HG03280 (cell line): ENCODE measurements at regions not wholly inside any gene's neighbourhood (a gene's known extent, or its start where the extent isn't known, plus 50 kb on each side); places are given as distances from the start of the nearest gene placed in this dataset.

ENCODE experiments used
- ATAC-seq: cut with Tn5 transposase; IDR thresholded peaks from one replicate; pipeline ENCODE4 v1.9.1; 2021; ENCODE audit warnings: mild to moderate bottlenecking, moderate library complexity; ENCODE audit not compliant: unreplicated experiment

DNA sequence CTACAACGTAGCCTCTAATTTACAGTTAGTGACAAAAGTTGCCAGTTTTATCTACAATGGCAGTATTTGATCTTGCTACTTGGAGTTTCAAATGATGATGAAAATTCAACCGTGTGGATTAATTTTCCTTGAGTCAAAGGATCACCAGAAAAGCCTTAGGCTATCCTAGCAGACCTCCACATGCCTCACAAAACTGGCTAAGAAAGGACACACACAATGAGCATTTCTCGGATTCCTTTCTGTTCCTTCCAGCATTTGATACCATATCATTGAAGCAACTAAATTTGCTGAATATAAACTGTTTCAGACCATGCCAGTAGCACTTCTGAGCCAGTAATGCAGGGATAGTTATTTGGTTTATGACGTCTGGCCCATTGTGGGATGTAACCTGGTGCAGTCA is 587.4 kb upstream of the MDFIC2 start:
- no peak for ATAC-seq

- no peak for ATAC-seq
Observed at GRCh38 chr3:70890020-70890394, 577.6 kb upstream of the MDFIC2 start.

DNA sequence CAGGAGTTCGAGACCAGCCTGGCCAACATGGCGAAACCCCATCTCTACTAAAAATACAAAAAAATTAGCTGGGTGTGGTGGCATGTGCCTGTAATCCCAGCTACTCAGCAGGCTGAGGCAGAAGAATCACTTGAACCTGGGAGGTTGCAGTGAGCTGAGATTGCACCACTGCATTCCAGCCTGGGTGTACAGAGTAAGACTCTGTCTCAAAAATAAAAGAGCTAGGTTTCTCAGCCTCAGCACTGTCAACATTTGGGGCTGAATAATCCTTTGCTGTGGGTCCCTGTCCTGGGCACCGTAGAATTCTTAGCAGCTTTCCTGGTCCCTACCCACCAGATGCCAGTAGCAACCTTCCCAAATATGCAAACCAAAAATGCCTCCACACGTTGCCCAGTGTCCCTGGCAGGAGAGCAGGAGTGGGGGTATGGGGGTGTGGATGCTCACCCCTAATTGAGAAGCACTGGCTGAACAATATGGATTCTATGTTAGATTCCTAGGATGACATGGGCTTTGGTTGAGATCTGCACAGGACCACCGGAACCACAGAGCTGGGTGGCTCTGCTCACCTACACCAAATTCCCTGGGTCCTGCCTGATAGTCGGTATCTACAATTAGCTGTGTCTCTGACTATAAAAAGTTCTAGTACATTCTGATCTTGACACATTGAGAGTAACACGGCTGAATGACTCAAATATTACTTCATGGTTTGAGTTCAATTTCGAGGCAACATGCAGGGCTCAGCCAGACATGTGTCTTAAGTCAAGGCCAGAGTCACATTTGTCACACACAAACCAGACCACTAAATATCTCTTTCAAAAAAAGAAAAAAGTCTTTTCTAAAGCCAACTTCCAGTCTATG is 577.0 kb upstream of the MDFIC2 start:
- ATAC-seq = no peak

DNA sequence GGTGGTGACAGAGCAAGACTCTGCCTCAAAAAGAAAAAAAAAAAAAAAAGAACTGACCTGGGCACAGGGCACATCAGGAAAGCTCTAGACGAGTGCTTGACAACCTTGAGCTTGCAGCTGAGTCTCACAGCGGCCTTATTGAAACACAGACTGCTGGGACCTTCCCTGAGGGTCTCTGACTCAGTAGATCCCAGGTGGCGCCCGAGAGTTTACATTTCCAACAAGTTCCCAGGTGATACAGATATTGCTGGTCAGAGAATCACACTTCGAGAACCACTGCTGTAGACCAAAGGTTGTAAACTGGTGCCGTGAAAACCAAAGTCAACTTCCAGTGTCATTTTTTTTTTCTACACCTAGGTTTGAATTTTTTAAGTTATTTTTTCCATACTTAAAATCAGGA is 573.2 kb upstream of the MDFIC2 start:
- ATAC-seq = no peak

DNA sequence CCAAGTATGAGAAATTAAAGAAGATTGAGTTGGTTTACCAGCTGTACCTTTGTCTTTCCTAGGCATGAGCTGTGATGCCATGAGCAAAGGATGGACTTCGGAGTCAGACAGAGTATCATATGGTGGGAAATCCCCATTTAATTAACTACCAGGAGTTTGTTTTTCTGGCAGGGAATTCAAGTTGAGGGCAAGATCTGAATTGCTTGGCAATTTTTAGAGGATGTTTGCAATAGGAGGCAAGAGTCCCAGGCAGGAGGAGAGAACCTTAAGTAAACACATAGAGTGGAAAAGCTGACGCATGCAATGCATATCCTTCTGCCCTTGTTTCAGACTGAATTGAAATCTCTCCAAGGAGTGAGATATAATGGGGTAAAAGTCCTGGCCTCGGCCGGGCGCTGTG is 569.7 kb upstream of the MDFIC2 start:
- no peak for ATAC-seq

GRCh38 chr3:70880421-70880820 is 568.0 kb upstream of the MDFIC2 start:
- no peak for ATAC-seq

DNA sequence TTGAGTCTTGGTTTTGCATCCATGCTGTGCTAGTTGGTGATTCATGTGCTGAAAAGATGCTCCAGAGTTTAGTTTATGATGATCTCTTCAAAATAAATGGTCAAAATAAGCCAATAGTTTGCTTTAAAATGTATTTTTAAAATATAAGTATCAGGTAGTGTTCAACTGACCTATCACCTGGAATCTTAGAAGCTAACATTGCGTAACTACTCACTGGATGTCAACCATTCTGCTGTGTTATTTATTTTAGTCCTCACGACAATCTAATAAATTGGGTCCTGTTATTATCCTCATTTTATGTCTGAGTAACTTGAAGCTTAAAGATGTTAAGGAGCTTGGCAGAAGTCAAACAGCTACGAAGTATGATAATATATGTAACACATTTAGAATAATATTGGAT is 563.7 kb upstream of the MDFIC2 start:
- ATAC-seq = no peak

GRCh38 chr3:70874196-70874595 is 561.8 kb upstream of the MDFIC2 start:
- no peak for ATAC-seq

DNA sequence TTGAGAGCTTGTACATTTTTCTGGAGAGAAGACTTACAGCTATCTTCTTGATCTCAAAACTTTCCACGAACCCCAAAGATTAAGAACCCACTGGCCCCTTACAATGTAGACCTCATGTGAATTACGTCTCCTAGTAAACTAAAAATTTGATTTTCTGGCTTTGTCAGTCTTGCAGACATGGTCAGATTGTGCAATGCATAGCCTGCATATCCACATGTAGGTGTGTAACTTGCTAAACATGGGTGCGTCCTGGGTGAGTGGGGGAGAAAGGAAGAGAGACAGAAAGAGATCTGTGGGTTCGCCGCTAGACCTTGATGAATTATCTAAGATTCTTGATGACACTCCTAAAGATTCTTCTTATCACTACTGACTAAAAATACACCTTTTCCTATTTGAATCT is 561.2 kb upstream of the MDFIC2 start:
- no peak for ATAC-seq

- ATAC-seq = no peak
Observed at GRCh38 chr3:70871909-70872656, 559.6 kb upstream of the MDFIC2 start.

DNA sequence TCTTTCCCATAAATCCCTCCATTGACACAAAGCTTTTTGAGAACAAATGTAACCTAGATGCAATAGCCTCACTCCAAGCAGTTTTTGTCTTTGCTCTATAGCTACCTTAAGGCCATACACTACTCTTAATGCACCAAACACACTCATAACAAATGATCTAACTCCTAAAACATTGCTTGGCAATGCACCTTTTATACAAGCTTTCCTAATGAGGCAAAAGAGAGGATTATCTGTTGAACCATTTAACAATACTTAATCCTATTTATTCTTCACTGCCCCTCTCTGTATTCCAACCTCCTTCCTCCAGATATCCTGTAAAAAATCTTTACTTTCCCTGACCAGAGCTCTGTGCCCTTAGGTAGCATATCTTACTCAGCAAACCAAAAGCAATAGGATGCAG is 558.1 kb upstream of the MDFIC2 start:
- ATAC-seq = no peak

GRCh38 chr3:70868561-70868960 is 556.1 kb upstream of the MDFIC2 start:
- ATAC-seq = no peak

- no peak for ATAC-seq
Observed at GRCh38 chr3:70863049-70863448, 550.6 kb upstream of the MDFIC2 start.

DNA sequence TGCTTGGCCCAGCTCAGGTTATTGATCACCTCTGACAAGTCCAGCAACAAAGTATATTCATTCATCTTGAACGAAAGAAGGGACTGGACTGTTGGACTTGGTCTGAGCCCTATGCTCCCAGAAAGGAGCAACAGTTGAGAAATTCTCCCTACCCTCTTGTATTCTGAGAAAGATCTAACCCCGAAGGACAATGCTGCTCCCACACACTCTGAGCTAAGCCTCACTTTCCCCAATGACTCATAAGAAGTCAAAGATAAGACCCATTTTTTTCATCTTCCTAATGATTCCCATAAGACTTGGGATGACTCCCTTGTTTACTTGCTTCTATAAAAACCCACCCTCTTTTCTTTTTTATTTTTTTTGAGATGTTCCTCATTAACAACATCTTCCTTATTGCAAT is 549.4 kb upstream of the MDFIC2 start:
- no peak for ATAC-seq

DNA sequence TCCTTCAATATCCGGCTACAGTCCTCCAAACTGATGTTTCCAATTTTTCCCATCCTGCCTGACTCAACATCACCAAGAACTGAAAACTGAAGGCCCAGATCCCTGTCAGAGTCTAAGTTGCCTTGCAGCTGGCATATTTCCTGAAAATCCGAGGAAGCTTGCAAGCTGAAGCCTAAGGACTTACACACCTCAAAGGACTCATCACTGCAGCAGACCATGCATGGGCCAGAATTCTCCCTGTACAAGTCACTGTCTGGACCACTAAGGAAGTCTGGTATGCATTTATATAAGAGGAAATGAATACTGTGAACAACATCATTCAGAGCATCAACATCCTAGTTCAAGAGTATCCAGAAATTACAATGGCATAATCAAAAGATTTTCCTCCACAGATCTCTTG is 548.8 kb upstream of the MDFIC2 start:
- no peak for ATAC-seq

- no peak for ATAC-seq
Observed at GRCh38 chr3:70857916-70858315, 545.5 kb upstream of the MDFIC2 start.

- ATAC-seq = no peak
Observed at GRCh38 chr3:70856414-70857162, 544.1 kb upstream of the MDFIC2 start.

GRCh38 chr3:70855149-70855548 is 542.7 kb upstream of the MDFIC2 start:
- no peak for ATAC-seq

- ATAC-seq = no peak
Observed at GRCh38 chr3:70854108-70854507, 541.7 kb upstream of the MDFIC2 start.

- no peak for ATAC-seq
Observed at GRCh38 chr3:70853161-70853944, 540.9 kb upstream of the MDFIC2 start.
